Fibroblast of mammary gland (primary cell): ENCODE measurements at regions not wholly inside any gene's neighbourhood (a gene's known extent, or its start where the extent isn't known, plus 50 kb on each side); places are given as distances from the start of the nearest gene placed in this dataset.
"Not testable (repeated sequence)": the region's sequence is repeated elsewhere in the genome, so short reads cannot be mapped to it uniquely, and the experiment has no call there.

Experiments
- DNase-seq: peaks from one replicate; pipeline ENCODE4 v3.0.0-alpha.2; 2010; ENCODE audit warnings: low read depth
- H3K4me3 ChIP-seq: 2 replicates; pipeline ENCODE4 v1.5.1; 2011; ENCODE audit warnings: low read depth, mild to moderate bottlenecking, low read length, moderate library complexity; ENCODE audit not compliant: control insufficient read depth
- TF ChIP-seq, protein P1 (sequence below): conservative IDR thresholded peaks from 2 replicates; pipeline ENCODE4 v1.5.1; 2011; ENCODE audit warnings: low read depth, low read length, inconsistent platforms; ENCODE audit not compliant: control insufficient read depth, insufficient read depth

DNA sequence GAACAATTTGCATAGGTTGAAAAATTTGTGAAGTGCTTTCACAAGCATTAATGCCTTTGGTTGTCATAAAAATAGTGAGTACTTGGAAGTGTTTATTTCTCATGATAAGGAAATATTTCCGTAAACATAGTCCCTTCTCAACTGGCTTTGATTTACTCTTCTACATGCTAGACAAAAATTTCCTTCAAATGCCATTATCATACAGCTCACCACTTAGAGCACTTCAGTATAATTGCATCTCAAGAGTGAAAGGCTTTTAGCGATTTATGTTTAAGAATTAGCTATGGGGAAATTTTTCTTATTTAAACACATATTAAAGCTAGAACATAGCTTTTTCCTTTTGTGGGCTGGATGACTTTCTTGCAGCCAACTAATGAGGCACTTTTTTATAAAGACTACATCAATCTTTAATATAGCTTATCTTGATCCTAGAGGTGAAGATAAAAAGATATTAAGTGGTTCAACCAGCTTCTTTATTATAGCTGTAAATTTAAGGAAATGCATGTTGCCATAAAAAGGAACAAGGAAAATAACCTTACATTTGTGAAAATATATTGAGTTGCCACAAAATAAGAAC, 656.8 kb downstream of the SLITRK6 start:
- no peak for DNase-seq
- no peak overlapping the region for H3K4me3 ChIP-seq
- TF ChIP-seq, protein P1, sequence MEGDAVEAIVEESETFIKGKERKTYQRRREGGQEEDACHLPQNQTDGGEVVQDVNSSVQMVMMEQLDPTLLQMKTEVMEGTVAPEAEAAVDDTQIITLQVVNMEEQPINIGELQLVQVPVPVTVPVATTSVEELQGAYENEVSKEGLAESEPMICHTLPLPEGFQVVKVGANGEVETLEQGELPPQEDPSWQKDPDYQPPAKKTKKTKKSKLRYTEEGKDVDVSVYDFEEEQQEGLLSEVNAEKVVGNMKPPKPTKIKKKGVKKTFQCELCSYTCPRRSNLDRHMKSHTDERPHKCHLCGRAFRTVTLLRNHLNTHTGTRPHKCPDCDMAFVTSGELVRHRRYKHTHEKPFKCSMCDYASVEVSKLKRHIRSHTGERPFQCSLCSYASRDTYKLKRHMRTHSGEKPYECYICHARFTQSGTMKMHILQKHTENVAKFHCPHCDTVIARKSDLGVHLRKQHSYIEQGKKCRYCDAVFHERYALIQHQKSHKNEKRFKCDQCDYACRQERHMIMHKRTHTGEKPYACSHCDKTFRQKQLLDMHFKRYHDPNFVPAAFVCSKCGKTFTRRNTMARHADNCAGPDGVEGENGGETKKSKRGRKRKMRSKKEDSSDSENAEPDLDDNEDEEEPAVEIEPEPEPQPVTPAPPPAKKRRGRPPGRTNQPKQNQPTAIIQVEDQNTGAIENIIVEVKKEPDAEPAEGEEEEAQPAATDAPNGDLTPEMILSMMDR, result no peak

DNA sequence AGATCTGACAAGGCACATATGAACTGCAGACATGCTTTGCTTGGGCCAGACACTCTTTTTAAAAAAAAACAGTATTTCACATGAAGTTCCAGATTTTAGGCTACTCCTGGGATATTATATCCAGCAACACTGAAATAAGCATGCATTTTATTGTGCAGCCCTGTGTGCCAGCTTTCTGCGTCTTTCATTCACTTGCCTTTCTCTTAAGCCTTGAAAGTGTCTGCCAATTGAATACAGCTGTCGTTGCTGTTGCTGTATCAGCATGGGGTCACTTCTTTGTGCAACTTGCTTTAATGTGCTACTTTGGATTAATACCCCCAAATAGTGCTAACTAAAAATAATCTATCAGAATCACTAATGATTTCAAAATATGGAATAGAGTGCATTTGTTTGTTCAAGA, 657.8 kb downstream of the SLITRK6 start:
- H3K4me3 ChIP-seq, result no peak overlapping the region
- TF ChIP-seq, protein P1, result no peak
- DNase-seq, result no peak

DNA sequence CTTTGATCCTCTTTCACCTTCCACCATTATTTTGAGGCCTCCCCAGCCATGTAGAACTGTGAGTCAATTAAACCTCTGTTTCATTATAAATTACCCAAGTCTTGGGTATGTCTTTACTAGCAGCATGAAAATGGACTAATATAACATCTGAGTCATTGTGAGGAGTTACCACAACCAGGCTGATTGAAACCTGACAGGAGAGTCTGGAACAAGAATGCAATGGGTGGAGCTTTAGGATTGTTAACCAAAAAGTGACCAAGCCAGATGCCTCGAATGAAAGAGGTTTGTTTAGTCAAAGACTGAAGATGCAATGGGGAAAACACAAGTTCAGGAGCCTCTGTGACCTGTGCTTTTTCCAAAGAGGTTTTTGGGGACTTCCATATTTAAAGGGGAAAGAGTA, 659.0 kb downstream of the SLITRK6 start:
- no peak for DNase-seq
- H3K4me3 ChIP-seq, result no peak overlapping the region
- TF ChIP-seq, protein P1, result no peak

DNA sequence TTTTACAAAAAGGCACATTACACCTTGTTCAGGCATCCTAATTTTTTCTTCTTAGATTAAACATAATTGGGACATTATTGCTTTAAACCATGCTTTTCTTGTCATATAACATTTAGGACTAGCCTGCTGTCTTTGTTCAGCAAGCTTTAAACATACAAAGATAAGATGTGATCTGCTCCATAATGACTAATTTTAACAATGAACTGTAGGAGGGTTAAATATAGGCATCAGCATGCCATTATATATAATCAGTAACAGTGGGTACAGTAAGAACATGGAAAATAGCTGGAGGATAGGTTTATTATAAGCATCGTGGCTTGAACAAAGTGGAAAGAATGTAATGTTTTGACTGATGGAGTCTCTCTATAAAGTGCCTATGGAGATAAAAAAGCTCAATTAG, 661.7 kb downstream of the SLITRK6 start:
- no peak overlapping the region for H3K4me3 ChIP-seq
- no peak for DNase-seq
- TF ChIP-seq, protein P1, result no peak

DNA sequence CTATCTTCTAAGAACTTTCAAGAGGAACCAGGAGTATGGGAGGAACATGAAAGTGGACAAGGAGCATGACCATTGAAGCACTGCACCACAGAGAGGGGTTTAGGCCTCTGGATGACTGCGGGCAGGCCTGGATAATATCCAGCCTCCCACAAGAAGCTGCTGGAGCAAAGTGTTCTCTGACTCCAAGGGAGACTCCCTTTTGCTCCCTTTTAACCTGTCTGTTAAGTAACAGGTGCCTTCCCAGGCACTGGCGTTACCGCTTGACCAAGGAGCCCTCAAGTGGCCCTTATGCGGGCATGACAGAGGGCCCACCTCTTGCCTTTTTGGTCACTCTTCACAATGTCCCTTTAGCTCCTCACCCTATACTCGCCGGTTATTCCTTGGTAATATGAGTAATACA, 666.2 kb downstream of the SLITRK6 start:
- no peak for DNase-seq
- no peak overlapping the region for H3K4me3 ChIP-seq
- TF ChIP-seq, protein P1, result no peak

DNA sequence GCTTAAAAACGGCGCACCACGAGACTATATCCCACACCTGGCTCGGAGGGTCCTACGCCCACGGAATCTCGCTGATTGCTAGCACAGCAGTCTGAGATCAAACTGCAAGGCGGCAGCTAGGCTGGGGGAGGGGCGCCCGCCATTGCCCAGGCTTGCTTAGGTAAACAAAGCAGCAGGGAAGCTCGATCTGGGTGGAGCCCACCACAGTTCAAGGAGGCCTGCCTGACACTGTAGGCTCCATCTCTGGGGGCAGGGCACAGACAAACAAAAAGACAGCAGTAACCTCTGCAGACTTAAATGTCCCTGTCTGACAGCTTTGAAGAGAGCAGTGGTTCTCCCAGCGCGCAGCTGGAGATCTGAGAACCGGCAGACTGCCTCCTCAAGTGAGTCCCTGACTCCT, 675.7 kb downstream of the SLITRK6 start:
- DNase-seq, H3K4me3 ChIP-seq: not testable (repeated sequence)

DNA sequence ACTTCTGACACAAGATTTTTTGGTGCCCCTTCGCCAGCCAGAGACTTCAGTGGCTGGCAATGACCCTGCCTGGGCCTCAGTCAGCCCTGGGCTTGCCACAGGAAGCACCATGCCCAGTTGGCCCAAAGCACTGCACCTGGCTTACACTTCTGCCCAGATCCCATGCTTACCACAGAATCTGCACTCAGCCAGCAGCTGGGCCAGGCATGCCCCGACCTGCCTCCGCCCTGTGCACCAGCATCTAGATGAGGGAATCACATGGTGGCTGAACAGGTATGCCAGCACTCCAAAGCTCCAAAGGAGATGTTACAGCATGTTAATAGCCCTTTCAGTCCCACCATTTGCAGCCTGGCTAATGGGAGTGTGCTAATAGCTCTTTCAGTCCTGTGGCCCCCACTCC, 690.9 kb downstream of the SLITRK6 start:
- TF ChIP-seq, protein P1, result no peak
- DNase-seq, result no peak
- no peak overlapping the region for H3K4me3 ChIP-seq

DNA sequence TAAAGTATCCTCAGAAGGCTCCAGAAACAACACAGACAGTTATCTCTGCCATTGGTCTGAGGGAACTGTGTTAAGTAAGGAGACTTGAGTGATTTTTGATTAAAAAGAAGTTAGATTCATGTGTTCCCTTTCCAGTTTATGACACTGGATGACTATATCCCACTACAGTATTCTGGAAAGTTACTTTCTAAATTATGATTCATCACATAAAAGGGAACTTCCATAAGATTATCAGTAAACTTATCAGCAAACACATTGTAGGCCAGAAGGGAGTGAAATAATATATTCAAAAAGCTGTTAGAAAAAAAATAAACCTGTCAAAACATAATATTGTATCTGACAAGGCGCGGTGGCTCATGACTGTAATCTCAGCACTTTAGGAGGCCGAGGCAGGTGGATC, 700.0 kb downstream of the SLITRK6 start:
- TF ChIP-seq, protein P1, result no peak
- no peak overlapping the region for H3K4me3 ChIP-seq

More for the DNA sequence above, 700.0 kb downstream of the SLITRK6 start:
- DNase-seq, result no peak
